T-cell (primary cell): ENCODE measurements at regions not wholly inside any gene's neighbourhood (a gene's known extent, or its start where the extent isn't known, plus 50 kb on each side); places are given as distances from the start of the nearest gene placed in this dataset.

Experiments
- ATAC-seq, 4 experiments: fragments of 200-7000 bp in 3 of 4; fragments of 150-1000 bp in 1 of 4; cut with Tn5 transposase; replicated peaks in 1 of 4; 1 replicate in 3 of 4; 2 replicates in 1 of 4; pipeline ENCODE4 v1.10.0; 2021; ENCODE audit warnings: moderate library complexity in 3 of 4, mild to moderate bottlenecking in 2 of 4, moderate number of reproducible peaks in 1 of 4
- CTCF ChIA-PET, 2 donors: fragments of 300-600 bp; sonication (Branson Sonifier 250); formaldehyde crosslinking; loops; one replicate each; lab custom pipeline; 2022; ENCODE audit warnings: antibody characterized with exemption in 2 of 2; lab: Charles Lee
- POLR2A ChIA-PET, 2 donors: fragments of 300-600 bp; sonication (Branson Sonifier 250); formaldehyde crosslinking; loops; one replicate each; lab custom pipeline; 2022; ENCODE audit warnings: antibody characterized with exemption in 2 of 2; lab: Charles Lee
- DNase-seq, 35 experiments: peaks; one replicate each; pipeline versions ENCODE4 v3.0.0 to v3.0.0-alpha.2; 2013 to 2023
- H3K27ac ChIP-seq: one replicate; pipeline ENCODE4 v1.5.1; 2013; ENCODE audit warnings: low read length
- H3K27me3 ChIP-seq, 2 experiments: replicated peaks in 1 of 2; 1 replicate in 1 of 2; 2 replicates in 1 of 2; pipeline versions ENCODE4 v1.6.1 to v1.7.0; 2013; ENCODE audit warnings: low read length in 1 of 2, mixed read lengths in 1 of 2; ENCODE audit not compliant: control insufficient read depth in 2 of 2, insufficient read depth in 2 of 2; ENCODE audit errors: extremely low read depth in 1 of 2
- H3K36me3 ChIP-seq, 2 donors: 1 replicate in 1 of 2; 2 replicates in 1 of 2; pipeline versions ENCODE4 v1.6.1 to v1.7.0; 2013; ENCODE audit warnings: low read length in 1 of 2; ENCODE audit not compliant: control insufficient read depth in 2 of 2, insufficient read depth in 1 of 2; ENCODE audit errors: extremely low read depth in 1 of 2
- H3K4me1 ChIP-seq, 2 experiments: 1 replicate in 1 of 2; 2 replicates in 1 of 2; pipeline versions ENCODE4 v1.6.1 to v1.7.0; 2013; ENCODE audit warnings: low read length in 2 of 2, mixed read lengths in 1 of 2; ENCODE audit not compliant: insufficient read depth in 2 of 2, control insufficient read depth in 1 of 2; ENCODE audit errors: extremely low read depth in 1 of 2
- H3K4me3 ChIP-seq, 2 donors: 1 replicate in 1 of 2; 2 replicates in 1 of 2; pipeline versions ENCODE4 v1.5.1 to v1.7.0; 2013; ENCODE audit warnings: mild to moderate bottlenecking in 2 of 2, low read length in 1 of 2, moderate library complexity in 1 of 2; ENCODE audit not compliant: control insufficient read depth in 1 of 2; ENCODE audit errors: extremely low read depth in 1 of 2
- H3K9me3 ChIP-seq: 2 replicates; pipeline ENCODE4 v1.7.0; 2013
- H3K27ac Mint-ChIP-seq, 2 donors: one replicate each; pipeline ENCODE4 v1.8.0; 2020 to 2021; ENCODE audit warnings: mild to moderate bottlenecking in 2 of 2, mixed read lengths in 2 of 2
- H3K27me3 Mint-ChIP-seq, 2 donors: one replicate each; pipeline ENCODE4 v1.8.0; 2021 to 2022; ENCODE audit warnings: mixed read lengths in 2 of 2
- H3K36me3 Mint-ChIP-seq: one replicate; pipeline ENCODE4 v1.8.0; 2021; ENCODE audit warnings: mixed read lengths
- H3K4me1 Mint-ChIP-seq, 3 donors: one replicate each; pipeline ENCODE4 v1.8.0; 2020 to 2022; ENCODE audit warnings: mixed read lengths in 3 of 3, mild to moderate bottlenecking in 1 of 3
- H3K4me3 Mint-ChIP-seq, 3 donors: one replicate each; pipeline ENCODE4 v1.8.0; 2020 to 2022; ENCODE audit warnings: mild to moderate bottlenecking in 3 of 3, mixed read lengths in 3 of 3, moderate library complexity in 3 of 3
- H3K9me3 Mint-ChIP-seq, 3 donors: one replicate each; pipeline ENCODE4 v1.8.0; 2020 to 2022; ENCODE audit warnings: mixed read lengths in 3 of 3
- WGBS: methylation state at CpG from one replicate; pipeline ENCODE4 v1.1.5; 2013; ENCODE audit warnings: missing lambda C conversion rate; ENCODE audit not compliant: insufficient coverage; 5-methylcytosine and 5-hydroxymethylcytosine counted together

- ChIA-PET CTCF (no interaction called here), POLR2A (no interaction called here)
Observed at GRCh38 chr6:167643223-167643622, 183.5 kb upstream of the AFDN start.

DNA sequence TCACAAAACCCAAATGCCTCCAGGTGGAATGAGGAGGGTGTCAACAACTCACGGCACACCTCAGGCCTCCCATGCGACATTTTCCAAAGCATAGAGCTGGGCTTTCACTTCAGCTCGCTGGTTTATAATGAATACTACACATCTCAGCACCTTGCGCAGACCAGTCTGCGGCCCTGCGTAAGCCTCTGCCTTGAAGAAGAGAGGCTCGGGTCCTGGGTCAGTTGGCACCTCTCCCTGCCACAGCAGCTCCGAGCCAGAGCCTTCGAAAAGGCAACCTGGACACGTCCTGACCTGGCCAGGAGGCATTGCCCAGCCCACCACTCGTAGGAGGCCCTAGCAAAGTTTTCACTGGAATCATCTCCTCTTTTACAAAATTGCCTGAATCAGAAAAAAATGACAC is 183.0 kb upstream of the AFDN start:
- Mint-ChIP-seq H3K4me1 (no peaks in the 10 kb centered on the region), H3K4me3 (no peak overlapping the region), H3K36me3 (no peaks in the 10 kb centered on the region), H3K27me3 (peaks cover 15 to 23% of the 10 kb centered on the region in 2 donors), H3K27ac (no peak overlapping the region), H3K9me3 (peaks cover 0 to 9% (median 8%) of the 10 kb centered on the region in 3 donors)
- Histone ChIP-seq H3K27me3 (peaks cover 0 to 19% of the 10 kb centered on the region in 2 experiments), H3K9me3 (no peaks in the 10 kb centered on the region), H3K27ac (no peak overlapping the region), H3K4me1 (no peaks in the 10 kb centered on the region), H3K4me3 (no peak overlapping the region), H3K36me3 (no peaks in the 10 kb centered on the region)
- POLR2A ChIA-PET, result no interaction called here
- WGBS, result 91% methylated on average over 10 of the region's 11 CpGs
- ATAC-seq (no peak), DNase-seq (no peak)
- CTCF ChIA-PET, result no interaction called here

More at GRCh38 chr6:167643223-167643622, 183.5 kb upstream of the AFDN start:
- no peaks in the 10 kb centered on the region for H3K9me3 ChIP-seq
- no peaks in the 10 kb centered on the region for H3K4me1 ChIP-seq
- H3K36me3 ChIP-seq, result no peaks in the 10 kb centered on the region
- H3K27me3 ChIP-seq, result peaks cover 0 to 18% of the 10 kb centered on the region in 2 experiments
- H3K27ac ChIP-seq, result no peak overlapping the region
- no peaks in the 10 kb centered on the region for H3K36me3 Mint-ChIP-seq
- no peak overlapping the region for H3K27ac Mint-ChIP-seq
- 71% methylated on average over 5 of the region's 9 CpGs for WGBS
- H3K9me3 Mint-ChIP-seq, result peaks cover 0 to 9% (median 8%) of the 10 kb centered on the region in 3 donors
- no peaks in the 10 kb centered on the region for H3K4me1 Mint-ChIP-seq
- ATAC-seq, result no peak
- DNase-seq, result no peak
- H3K27me3 Mint-ChIP-seq, result peaks cover 15 to 23% of the 10 kb centered on the region in 2 donors
- H3K4me3 Mint-ChIP-seq, result no peak overlapping the region
- H3K4me3 ChIP-seq, result no peak overlapping the region

GRCh38 chr6:167644412-167645132 is 182.1 kb upstream of the AFDN start:
- ATAC-seq (no peak), DNase-seq (no peak)
- Mint-ChIP-seq H3K27me3 (peaks cover 19 to 23% of the 10 kb centered on the region in 2 donors), H3K4me1 (no peaks in the 10 kb centered on the region), H3K9me3 (peaks cover 0 to 9% (median 8%) of the 10 kb centered on the region in 3 donors), H3K27ac (no peak overlapping the region), H3K4me3 (no peak overlapping the region), H3K36me3 (no peaks in the 10 kb centered on the region)
- POLR2A ChIA-PET, result no interaction called here
- CTCF ChIA-PET, result no interaction called here
- Histone ChIP-seq H3K4me3 (no peak overlapping the region), H3K27ac (no peak overlapping the region), H3K36me3 (no peaks in the 10 kb centered on the region), H3K27me3 (peaks cover 0 to 27% of the 10 kb centered on the region in 2 experiments), H3K4me1 (no peaks in the 10 kb centered on the region), H3K9me3 (no peaks in the 10 kb centered on the region)
- WGBS, result 60% methylated on average over 9 of the region's 21 CpGs

GRCh38 chr6:167645368-167645767 is 181.3 kb upstream of the AFDN start:
- Histone ChIP-seq H3K36me3 (no peaks in the 10 kb centered on the region), H3K4me1 (no peaks in the 10 kb centered on the region), H3K9me3 (no peaks in the 10 kb centered on the region), H3K27me3 (peaks cover 0 to 30% of the 10 kb centered on the region in 2 experiments), H3K4me3 (no peak overlapping the region), H3K27ac (no peak overlapping the region)
- H3K27me3 Mint-ChIP-seq, result peaks cover 19 to 23% of the 10 kb centered on the region in 2 donors
- CTCF ChIA-PET, result no interaction called here
- peaks cover 0 to 9% (median 8%) of the 10 kb centered on the region in 3 donors for H3K9me3 Mint-ChIP-seq
- ATAC-seq (no peak), DNase-seq (no peak)
- no peaks in the 10 kb centered on the region for H3K36me3 Mint-ChIP-seq
- no peak overlapping the region for H3K4me3 Mint-ChIP-seq
- POLR2A ChIA-PET, result no interaction called here
- no peak overlapping the region for H3K27ac Mint-ChIP-seq
- 10% methylated on average over 4 of the region's 8 CpGs for WGBS
- H3K4me1 Mint-ChIP-seq, result no peaks in the 10 kb centered on the region

DNA sequence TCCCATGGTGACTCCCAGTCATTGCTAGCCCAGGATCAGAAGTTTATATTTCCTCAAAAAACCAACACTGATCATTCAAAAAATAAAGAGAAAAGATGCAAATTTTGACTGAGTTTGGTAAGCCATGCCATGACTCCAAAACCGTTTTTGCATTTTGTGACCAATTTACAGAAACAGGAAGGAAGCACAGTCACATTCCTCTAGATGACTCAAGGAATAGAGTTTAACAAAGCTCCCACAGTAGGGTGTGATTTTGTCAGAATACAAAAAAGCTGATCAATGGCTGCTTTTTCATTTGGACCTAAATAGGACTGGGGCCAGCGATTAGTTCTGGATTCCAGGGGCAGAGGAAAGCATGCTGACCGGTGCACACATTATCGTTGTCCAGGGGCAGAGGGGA is 179.4 kb upstream of the AFDN start:
- 63% methylated on average over 1 of the region's 4 CpGs for WGBS

GRCh38 chr6:167647737-167648470 is 178.8 kb upstream of the AFDN start:
- no peaks in the 10 kb centered on the region for H3K36me3 Mint-ChIP-seq

More for the DNA sequence above, 179.4 kb upstream of the AFDN start:
- Mint-ChIP-seq H3K36me3 (no peaks in the 10 kb centered on the region), H3K4me1 (no peaks in the 10 kb centered on the region), H3K4me3 (no peak overlapping the region), H3K9me3 (no peaks in the 10 kb centered on the region), H3K27me3 (peaks cover 19 to 23% of the 10 kb centered on the region in 2 donors), H3K27ac (no peak overlapping the region)
- no peak for DNase-seq
- no peaks in the 10 kb centered on the region for H3K9me3 ChIP-seq
- H3K27me3 ChIP-seq, result peaks cover 0 to 36% of the 10 kb centered on the region in 2 experiments
- H3K4me1 ChIP-seq, result no peaks in the 10 kb centered on the region
- POLR2A ChIA-PET, result no interaction called here
- ATAC-seq, result no peak
- H3K36me3 ChIP-seq, result no peaks in the 10 kb centered on the region
- H3K4me3 ChIP-seq, result no peak overlapping the region
- H3K27ac ChIP-seq, result no peak overlapping the region
- CTCF ChIA-PET, result no interaction called here

More at GRCh38 chr6:167647737-167648470, 178.8 kb upstream of the AFDN start:
- Mint-ChIP-seq H3K4me3 (no peak overlapping the region), H3K9me3 (no peaks in the 10 kb centered on the region), H3K27me3 (peaks cover 19 to 23% of the 10 kb centered on the region in 2 donors), H3K27ac (no peak overlapping the region), H3K4me1 (no peaks in the 10 kb centered on the region)
- Histone ChIP-seq H3K36me3 (no peaks in the 10 kb centered on the region), H3K4me3 (no peak overlapping the region), H3K4me1 (no peaks in the 10 kb centered on the region), H3K9me3 (no peaks in the 10 kb centered on the region), H3K27me3 (peaks cover 0 to 42% of the 10 kb centered on the region in 2 experiments), H3K27ac (no peak overlapping the region)
- ChIA-PET CTCF (no interaction called here), POLR2A (no interaction called here)
- no peak for DNase-seq
- no peak for ATAC-seq
- 88% methylated on average over 12 of the region's 13 CpGs for WGBS
